ENCODE measurements at regions not wholly inside any gene's neighbourhood (a gene's known extent, or its start where the extent isn't known, plus 50 kb on each side); places are given as distances from the start of the nearest gene placed in this dataset.

GRCh38 chr5:35464757-35465156 is 152.9 kb upstream of the SPEF2 start:
- H3K36me3 ChIP-seq (ENCODE audit: control insufficient read depth, insufficient read depth, low read length), result no peaks in the 10 kb centered on the region
- no peaks in the 10 kb centered on the region for H3K9me3 ChIP-seq (ENCODE audit: control insufficient read depth, low read length)
- no peaks in the 10 kb centered on the region for H3K4me1 ChIP-seq (ENCODE audit: control insufficient read depth, insufficient read depth, low read length)
- no peak overlapping the region for H3K4me3 ChIP-seq (ENCODE audit: insufficient read depth, low read depth, low read length)
- H3K27me3 ChIP-seq (ENCODE audit: control insufficient read depth, insufficient read depth, low read length, poor library complexity, severe bottlenecking), result no peaks in the 10 kb centered on the region
- WGBS, 2 experiments, result 92 to 95% methylated on average over 2 of the region's 2 CpGs
- H3K27ac ChIP-seq (ENCODE audit: insufficient read depth, low read depth, low read length, poor library complexity, severe bottlenecking), result no peak overlapping the region

- Histone ChIP-seq H3K4me1 (ENCODE audit: control insufficient read depth, insufficient read depth, low read length) (no peaks in the 10 kb centered on the region), H3K36me3 (ENCODE audit: control insufficient read depth, insufficient read depth, low read length) (no peaks in the 10 kb centered on the region), H3K4me3 (ENCODE audit: insufficient read depth, low read depth, low read length) (no peak overlapping the region), H3K27me3 (ENCODE audit: control insufficient read depth, insufficient read depth, low read length, poor library complexity, severe bottlenecking) (no peaks in the 10 kb centered on the region), H3K27ac (ENCODE audit: insufficient read depth, low read depth, low read length, poor library complexity, severe bottlenecking) (no peak overlapping the region), H3K9me3 (ENCODE audit: control insufficient read depth, low read length) (no peaks in the 10 kb centered on the region)
- 84 to 96% methylated on average over 2 of the region's 2 CpGs for WGBS, 2 experiments
Observed at GRCh38 chr5:35461530-35461929, 156.1 kb upstream of the SPEF2 start.

- H3K36me3 ChIP-seq (ENCODE audit: control insufficient read depth, insufficient read depth, low read length), result no peaks in the 10 kb centered on the region
- WGBS, 2 experiments, result 95 to 100% methylated on average over 1 of the region's 1 CpG
- no peak overlapping the region for H3K27ac ChIP-seq (ENCODE audit: insufficient read depth, low read depth, low read length, poor library complexity, severe bottlenecking)
- H3K27me3 ChIP-seq (ENCODE audit: control insufficient read depth, insufficient read depth, low read length, poor library complexity, severe bottlenecking), result no peaks in the 10 kb centered on the region
- H3K9me3 ChIP-seq (ENCODE audit: control insufficient read depth, low read length), result no peaks in the 10 kb centered on the region
- no peaks in the 10 kb centered on the region for H3K4me1 ChIP-seq (ENCODE audit: control insufficient read depth, insufficient read depth, low read length)
- no peak overlapping the region for H3K4me3 ChIP-seq (ENCODE audit: insufficient read depth, low read depth, low read length)
Observed at GRCh38 chr5:35458824-35459207, 158.8 kb upstream of the SPEF2 start.

DNA sequence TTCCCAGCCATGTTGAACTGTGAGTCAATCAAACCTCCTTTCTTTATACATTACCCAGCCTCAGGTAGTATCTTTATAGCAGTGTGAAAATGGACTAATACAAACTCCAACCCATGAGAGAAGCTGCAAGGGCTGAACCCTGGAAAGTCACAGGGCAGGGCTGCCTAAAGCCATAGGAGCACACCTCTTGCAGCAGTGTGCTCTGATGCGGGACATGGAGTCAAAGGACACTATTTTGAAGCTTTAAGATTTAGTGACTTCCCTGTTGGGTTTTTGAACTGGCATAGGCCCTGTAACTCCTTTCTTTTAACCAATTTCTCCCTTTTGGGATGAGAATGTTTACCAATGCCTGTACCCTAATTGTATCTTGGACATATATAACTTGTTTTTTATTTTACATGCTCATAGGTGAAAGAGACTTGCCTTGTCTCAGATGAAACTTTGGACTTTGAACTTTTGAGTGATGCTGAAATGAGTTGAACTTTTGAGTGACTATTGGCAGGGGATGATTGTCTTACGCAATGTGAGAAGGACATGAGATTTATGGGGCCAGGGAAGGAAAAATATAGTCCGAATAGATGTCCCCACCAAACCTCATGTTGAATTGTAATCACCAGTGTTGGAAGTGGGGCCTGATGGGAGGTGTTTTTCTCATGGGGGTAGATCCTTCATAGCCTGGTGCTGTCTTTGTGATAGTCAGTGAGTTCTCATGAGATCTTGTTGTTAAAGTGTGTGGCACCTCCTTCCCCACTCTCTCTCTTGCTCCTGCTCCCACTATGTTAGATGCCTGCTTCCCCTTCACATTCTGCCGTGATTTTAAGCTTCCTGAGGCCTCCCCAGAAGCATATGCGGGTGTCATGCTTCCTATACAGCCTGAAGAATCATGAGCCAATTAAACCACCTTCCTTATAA is 159.5 kb upstream of the SPEF2 start:
- 87 to 92% methylated on average over 5 of the region's 5 CpGs for WGBS, 2 experiments
- H3K27ac ChIP-seq (ENCODE audit: insufficient read depth, low read depth, low read length, poor library complexity, severe bottlenecking), result no peak overlapping the region
- H3K4me1 ChIP-seq (ENCODE audit: control insufficient read depth, insufficient read depth, low read length), result no peaks in the 10 kb centered on the region

GRCh38 chr5:35456506-35456905 is 161.2 kb upstream of the SPEF2 start:
- Histone ChIP-seq H3K4me3 (ENCODE audit: insufficient read depth, low read depth, low read length) (no peak overlapping the region), H3K9me3 (ENCODE audit: control insufficient read depth, low read length) (no peaks in the 10 kb centered on the region), H3K27ac (ENCODE audit: insufficient read depth, low read depth, low read length, poor library complexity, severe bottlenecking) (no peak overlapping the region), H3K4me1 (ENCODE audit: control insufficient read depth, insufficient read depth, low read length) (no peaks in the 10 kb centered on the region), H3K36me3 (ENCODE audit: control insufficient read depth, insufficient read depth, low read length) (no peaks in the 10 kb centered on the region), H3K27me3 (ENCODE audit: control insufficient read depth, insufficient read depth, low read length, poor library complexity, severe bottlenecking) (no peaks in the 10 kb centered on the region)
- WGBS, 2 experiments, result 92 to 93% methylated on average over 1 of the region's 1 CpG

More for the DNA sequence above, 159.5 kb upstream of the SPEF2 start:
- no peaks in the 10 kb centered on the region for H3K9me3 ChIP-seq (ENCODE audit: control insufficient read depth, low read length)
- no peaks in the 10 kb centered on the region for H3K27me3 ChIP-seq (ENCODE audit: control insufficient read depth, insufficient read depth, low read length, poor library complexity, severe bottlenecking)
- H3K4me3 ChIP-seq (ENCODE audit: insufficient read depth, low read depth, low read length), result no peak overlapping the region
- H3K36me3 ChIP-seq (ENCODE audit: control insufficient read depth, insufficient read depth, low read length), result no peaks in the 10 kb centered on the region

- H3K4me3 ChIP-seq (ENCODE audit: insufficient read depth, low read depth, low read length), result no peak overlapping the region
- H3K36me3 ChIP-seq (ENCODE audit: control insufficient read depth, insufficient read depth, low read length), result no peaks in the 10 kb centered on the region
- WGBS, 2 experiments, result 70 to 80% methylated on average over 1 to 3 of the region's 3 CpGs
- H3K27me3 ChIP-seq (ENCODE audit: control insufficient read depth, insufficient read depth, low read length, poor library complexity, severe bottlenecking), result no peaks in the 10 kb centered on the region
- H3K9me3 ChIP-seq (ENCODE audit: control insufficient read depth, low read length), result no peaks in the 10 kb centered on the region
- H3K4me1 ChIP-seq (ENCODE audit: control insufficient read depth, insufficient read depth, low read length), result no peaks in the 10 kb centered on the region
- no peak overlapping the region for H3K27ac ChIP-seq (ENCODE audit: insufficient read depth, low read depth, low read length, poor library complexity, severe bottlenecking)
Observed at GRCh38 chr5:35454011-35454525, 163.6 kb upstream of the SPEF2 start.

GRCh38 chr5:35443803-35444595 is 173.7 kb upstream of the SPEF2 start:
- Histone ChIP-seq H3K4me3 (ENCODE audit: insufficient read depth, low read depth, low read length) (no peak overlapping the region), H3K9me3 (ENCODE audit: control insufficient read depth, low read length) (no peaks in the 10 kb centered on the region), H3K27ac (ENCODE audit: insufficient read depth, low read depth, low read length, poor library complexity, severe bottlenecking) (no peak overlapping the region), H3K4me1 (ENCODE audit: control insufficient read depth, insufficient read depth, low read length) (no peaks in the 10 kb centered on the region), H3K27me3 (ENCODE audit: control insufficient read depth, insufficient read depth, low read length, poor library complexity, severe bottlenecking) (no peaks in the 10 kb centered on the region), H3K36me3 (ENCODE audit: control insufficient read depth, insufficient read depth, low read length) (no peaks in the 10 kb centered on the region)
- 92 to 96% methylated on average over 5 of the region's 5 CpGs for WGBS, 2 experiments

- Histone ChIP-seq H3K4me1 (ENCODE audit: control insufficient read depth, insufficient read depth, low read length) (no peaks in the 10 kb centered on the region), H3K36me3 (ENCODE audit: control insufficient read depth, insufficient read depth, low read length) (no peaks in the 10 kb centered on the region), H3K9me3 (ENCODE audit: control insufficient read depth, low read length) (no peaks in the 10 kb centered on the region), H3K27ac (ENCODE audit: insufficient read depth, low read depth, low read length, poor library complexity, severe bottlenecking) (no peak overlapping the region), H3K27me3 (ENCODE audit: control insufficient read depth, insufficient read depth, low read length, poor library complexity, severe bottlenecking) (no peaks in the 10 kb centered on the region), H3K4me3 (ENCODE audit: insufficient read depth, low read depth, low read length) (no peak overlapping the region)
- 73 to 81% methylated on average over 4 of the region's 4 CpGs for WGBS, 2 experiments
Observed at GRCh38 chr5:35442885-35443639, 174.6 kb upstream of the SPEF2 start.

DNA sequence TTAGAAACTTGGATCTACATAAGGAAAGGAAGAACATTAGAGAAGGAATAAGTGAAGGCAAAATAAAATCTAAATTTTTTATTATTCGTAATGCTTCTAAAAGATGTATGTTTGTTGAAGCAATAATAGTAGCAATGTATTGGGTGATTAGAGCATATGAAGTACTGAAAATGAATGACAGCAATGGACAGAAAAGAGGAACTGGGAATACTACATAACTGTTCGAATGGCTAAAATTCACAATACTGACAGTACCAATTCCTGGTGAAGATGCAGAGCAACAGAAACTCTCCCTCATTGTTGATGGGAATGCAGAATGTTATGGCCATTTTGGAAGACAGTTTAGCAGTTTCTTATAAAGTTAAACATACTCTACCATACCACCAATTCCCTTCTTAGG is 177.3 kb upstream of the SPEF2 start:
- Histone ChIP-seq H3K4me3 (ENCODE audit: insufficient read depth, low read depth, low read length) (no peak overlapping the region), H3K27me3 (ENCODE audit: control insufficient read depth, insufficient read depth, low read length, poor library complexity, severe bottlenecking) (no peaks in the 10 kb centered on the region), H3K36me3 (ENCODE audit: control insufficient read depth, insufficient read depth, low read length) (no peaks in the 10 kb centered on the region), H3K4me1 (ENCODE audit: control insufficient read depth, insufficient read depth, low read length) (no peaks in the 10 kb centered on the region), H3K9me3 (ENCODE audit: control insufficient read depth, low read length) (no peaks in the 10 kb centered on the region), H3K27ac (ENCODE audit: insufficient read depth, low read depth, low read length, poor library complexity, severe bottlenecking) (no peak overlapping the region)
- WGBS, 2 experiments, result 83 to 88% methylated on average over 2 of the region's 2 CpGs

All from ectodermal cell (in vitro differentiated cells).